H9 (cell line): ENCODE measurements at regions not wholly inside any gene's neighbourhood (a gene's known extent, or its start where the extent isn't known, plus 50 kb on each side); places are given as distances from the start of the nearest gene placed in this dataset.

Source experiments
- DNase-seq: peaks from one replicate; pipeline ENCODE4 v3.0.0-alpha.2; 2017
- H2AFZ ChIP-seq: one replicate; pipeline ENCODE4 v1.6.1; 2013; ENCODE audit warnings: mild to moderate bottlenecking, low read length, control low read depth, moderate library complexity
- H2AK5ac ChIP-seq: 2 replicates; pipeline ENCODE4 v1.6.1; 2013; ENCODE audit warnings: low read length, control low read depth, mixed read lengths; ENCODE audit not compliant: insufficient read length
- H2BK120ac ChIP-seq: one replicate; pipeline ENCODE4 v1.6.1; 2013; ENCODE audit warnings: low read depth, mild to moderate bottlenecking, low read length, control low read depth, inconsistent platforms; ENCODE audit not compliant: poor library complexity, severe bottlenecking
- H2BK12ac ChIP-seq: 2 replicates; pipeline ENCODE4 v1.6.1; 2013; ENCODE audit warnings: low read length, control low read depth, mixed read lengths, low read depth; ENCODE audit not compliant: insufficient read length
- H2BK15ac ChIP-seq: 2 replicates; pipeline ENCODE4 v1.6.1; 2013; ENCODE audit warnings: low read depth, low read length, control low read depth
- H2BK20ac ChIP-seq: one replicate; pipeline ENCODE4 v1.6.1; 2013; ENCODE audit warnings: low read depth, mild to moderate bottlenecking, low read length, control low read depth, inconsistent platforms; ENCODE audit not compliant: poor library complexity, severe bottlenecking
- H2BK5ac ChIP-seq: 2 replicates; pipeline ENCODE4 v1.6.1; 2013; ENCODE audit warnings: low read length, control low read depth, mixed read lengths; ENCODE audit not compliant: insufficient read length
- H3K14ac ChIP-seq: 2 replicates; pipeline ENCODE4 v1.6.1; 2013; ENCODE audit warnings: low read length, control low read depth; ENCODE audit not compliant: insufficient read depth
- H3K18ac ChIP-seq: 2 replicates; pipeline ENCODE4 v1.6.1; 2013; ENCODE audit warnings: low read depth, mild to moderate bottlenecking, mixed read lengths, low read length, control low read depth; ENCODE audit not compliant: insufficient read length
- H3K23ac ChIP-seq: 2 replicates; pipeline ENCODE4 v1.6.1; 2013; ENCODE audit warnings: low read length, control low read depth, mixed read lengths, low read depth; ENCODE audit not compliant: insufficient read length
- H3K23me2 ChIP-seq: 2 replicates; pipeline ENCODE4 v1.6.1; 2013; ENCODE audit warnings: low read depth, mild to moderate bottlenecking, mixed read lengths, low read length, control low read depth; ENCODE audit not compliant: insufficient read length, poor library complexity, severe bottlenecking
- H3K27ac ChIP-seq: 2 replicates; pipeline ENCODE4 v1.5.1; 2013; ENCODE audit warnings: low read length, control low read depth, mixed read lengths, low read depth; ENCODE audit not compliant: insufficient read length
- H3K27me3 ChIP-seq: 2 replicates; pipeline ENCODE4 v1.6.1; 2013; ENCODE audit warnings: low read length, control low read depth, inconsistent platforms; ENCODE audit not compliant: insufficient read depth
- H3K4ac ChIP-seq: 2 replicates; pipeline ENCODE4 v1.6.1; 2013; ENCODE audit warnings: low read depth, mild to moderate bottlenecking, control low read depth, inconsistent platforms, low read length, moderate library complexity
- H3K4me1 ChIP-seq: 2 replicates; pipeline ENCODE4 v1.6.1; 2013; ENCODE audit warnings: low read length, control low read depth, inconsistent platforms; ENCODE audit not compliant: insufficient read depth
- H3K4me2 ChIP-seq: 2 replicates; pipeline ENCODE4 v1.6.1; 2013; ENCODE audit warnings: low read length, control low read depth, mixed read lengths; ENCODE audit not compliant: insufficient read length, insufficient read depth
- H3K56ac ChIP-seq: 2 replicates; pipeline ENCODE4 v1.6.1; 2013; ENCODE audit warnings: low read depth, mild to moderate bottlenecking, mixed read lengths, low read length, control low read depth; ENCODE audit not compliant: insufficient read length
- H3K79me1 ChIP-seq: 2 replicates; pipeline ENCODE4 v1.6.1; 2013; ENCODE audit warnings: low read depth, mild to moderate bottlenecking, moderate library complexity, low read length, control low read depth, inconsistent platforms; ENCODE audit not compliant: insufficient read depth, poor library complexity, severe bottlenecking
- H3K79me2 ChIP-seq: 2 replicates; pipeline ENCODE4 v1.6.1; 2013; ENCODE audit warnings: low read length, control low read depth, inconsistent platforms; ENCODE audit not compliant: insufficient read depth
- H3K9ac ChIP-seq: 2 replicates; pipeline ENCODE4 v1.6.1; 2013; ENCODE audit warnings: low read length, control low read depth, mixed read lengths; ENCODE audit not compliant: insufficient read length; ENCODE audit errors: extremely low read depth
- H3K9me3 ChIP-seq: one replicate; pipeline ENCODE4 v1.6.1; 2013; ENCODE audit warnings: low read depth, low read length, inconsistent platforms; ENCODE audit not compliant: control insufficient read depth
- H3T11ph ChIP-seq: one replicate; pipeline ENCODE4 v1.6.1; 2013; ENCODE audit warnings: mild to moderate bottlenecking, low read length, control low read depth, inconsistent platforms
- H4K20me1 ChIP-seq: one replicate; pipeline ENCODE4 v1.6.1; 2013; ENCODE audit not compliant: control insufficient read depth, insufficient read length, insufficient read depth
- H4K5ac ChIP-seq: 2 replicates; pipeline ENCODE4 v1.6.1; 2013; ENCODE audit warnings: low read depth, mild to moderate bottlenecking, mixed read lengths, low read length, control low read depth; ENCODE audit not compliant: insufficient read length
- H4K8ac ChIP-seq: replicated peaks from 2 replicates; pipeline ENCODE4 v1.6.1; 2013; ENCODE audit warnings: low read length, control low read depth, mixed read lengths, low read depth; ENCODE audit not compliant: insufficient read length
- H4K91ac ChIP-seq: 2 replicates; pipeline ENCODE4 v1.6.1; 2013; ENCODE audit warnings: low read depth, mild to moderate bottlenecking, moderate library complexity, mixed read lengths, low read length, control low read depth; ENCODE audit not compliant: insufficient read length
- H3K27ac Mint-ChIP-seq, 3 experiments: 2 replicates in 2 of 3; 3 replicates in 1 of 3; pipeline ENCODE4 v1.8.0; 2020 to 2021; ENCODE audit warnings: mixed read lengths in 3 of 3, mild to moderate bottlenecking in 1 of 3, moderate library complexity in 1 of 3
- H3K27me3 Mint-ChIP-seq: 2 replicates; pipeline ENCODE4 v1.8.0; 2021; ENCODE audit warnings: low read depth, mild to moderate bottlenecking, moderate library complexity, mixed read lengths
- H3K36me3 Mint-ChIP-seq, 3 experiments: 2 replicates in 2 of 3; 3 replicates in 1 of 3; pipeline ENCODE4 v1.8.0; 2020 to 2021; ENCODE audit warnings: low read depth in 3 of 3, mixed read lengths in 3 of 3; ENCODE audit not compliant: insufficient read depth in 1 of 3
- H3K4me1 Mint-ChIP-seq, 2 experiments: 2 replicates each; pipeline ENCODE4 v1.8.0; 2020; ENCODE audit warnings: mixed read lengths in 2 of 2
- H3K4me3 Mint-ChIP-seq, 2 experiments: 2 replicates in 1 of 2; 3 replicates in 1 of 2; pipeline ENCODE4 v1.8.0; 2020 to 2021; ENCODE audit warnings: mild to moderate bottlenecking in 2 of 2, mixed read lengths in 2 of 2, moderate library complexity in 1 of 2
- H3K9me3 Mint-ChIP-seq, 2 experiments: 2 replicates in 1 of 2; 3 replicates in 1 of 2; pipeline ENCODE4 v1.8.0; 2020; ENCODE audit warnings: mild to moderate bottlenecking in 2 of 2, mixed read lengths in 2 of 2, moderate library complexity in 1 of 2
- CTCF ChIP-seq: fragments of 200-600 bp; sonication (generic); conservative IDR thresholded peaks from 3 replicates; pipeline ENCODE4 v1.8.0; 2021; ENCODE audit warnings: antibody characterized with exemption, mild to moderate bottlenecking
- WGBS: extraction: QIAGEN DNeasy Blood & Tissue Kit; methylation state at CpG from one replicate; pipeline ENCODE4 v1.1.7; 2013; ENCODE audit warnings: missing lambda C conversion rate, low lambda C conversion rate, mixed read lengths; ENCODE audit not compliant: insufficient read length; ENCODE audit errors: extremely low coverage; 5-methylcytosine and 5-hydroxymethylcytosine counted together

GRCh38 chr6:143579703-143580102, 68.2 kb upstream of the FUCA2 start:
- Histone ChIP-seq H3K23me2 (no peaks in the 10 kb centered on the region), H3K4me1 (no peaks in the 10 kb centered on the region), H2AFZ (no peak overlapping the region), H3K79me1 (no peaks in the 10 kb centered on the region), H2BK120ac (no peak overlapping the region), H3K27ac (no peak overlapping the region), H3T11ph (no peak overlapping the region), H3K27me3 (no peaks in the 10 kb centered on the region), H2BK15ac (no peak overlapping the region), H2BK12ac (no peak overlapping the region), H4K5ac (no peak overlapping the region), H3K56ac (no peak overlapping the region), H4K8ac (no peak overlapping the region), H4K20me1 (no peaks in the 10 kb centered on the region), H2BK20ac (no peak overlapping the region), H3K4ac (no peak overlapping the region), H3K9ac (no peak overlapping the region), H3K79me2 (no peaks in the 10 kb centered on the region), H4K91ac (no peak overlapping the region), H3K4me2 (no peak overlapping the region), H3K9me3 (no peaks in the 10 kb centered on the region), H3K23ac (no peak overlapping the region), H3K18ac (no peak overlapping the region), H2BK5ac (no peak overlapping the region), H2AK5ac (no peak overlapping the region), H3K14ac (no peak overlapping the region)
- DNase-seq: no peak
- Mint-ChIP-seq H3K27me3 (no peaks in the 10 kb centered on the region), H3K4me1 (peaks cover 11 to 17% of the 10 kb centered on the region in 2 experiments), H3K4me3 (no peak overlapping the region), H3K9me3 (peaks cover 0 to 3% of the 10 kb centered on the region in 2 experiments; a peak in 1 of 5 replicates), H3K36me3 (no peaks in the 10 kb centered on the region), H3K27ac (no peak overlapping the region)
- no peak for TF ChIP-seq CTCF
- WGBS: no CpG with 5 or more reads among the region's 8 CpGs
